Loucy (cell line): ENCODE measurements at regions not wholly inside any gene's neighbourhood (a gene's known extent, or its start where the extent isn't known, plus 50 kb on each side); places are given as distances from the start of the nearest gene placed in this dataset.
A peak's percentile ranks its signal among the peaks of the same experiment; 100 is the strongest.

Source experiments
- H2AFZ ChIP-seq: fragments of 200-600 bp; sonication (generic); 2 replicates; pipeline ENCODE4 v1.6.0; 2016; ENCODE audit warnings: antibody characterized with exemption, mild to moderate bottlenecking, low read length, moderate library complexity
- H3F3A ChIP-seq: fragments of 200-600 bp; 2 replicates; pipeline ENCODE4 v1.6.0; 2016; ENCODE audit warnings: antibody characterized with exemption, low read depth, mild to moderate bottlenecking
- H3K27me3 ChIP-seq: fragments of 200-600 bp; sonication (generic); 2 replicates; pipeline ENCODE4 v1.6.1; 2014; ENCODE audit warnings: low read length, mild to moderate bottlenecking; ENCODE audit not compliant: insufficient read depth, poor library complexity, severe bottlenecking
- H3K36me3 ChIP-seq: fragments of 200-600 bp; sonication (generic); 2 replicates; pipeline ENCODE4 v1.6.1; 2016; ENCODE audit warnings: low read length; ENCODE audit not compliant: insufficient read depth
- H3K4me1 ChIP-seq: fragments of 200-600 bp; sonication (generic); 2 replicates; pipeline ENCODE4 v1.5.1; 2014; ENCODE audit warnings: low read length, mild to moderate bottlenecking; ENCODE audit not compliant: insufficient read depth, poor library complexity, severe bottlenecking
- H3K4me2 ChIP-seq: fragments of 200-600 bp; sonication (generic); 2 replicates; pipeline ENCODE4 v1.6.0; 2014; ENCODE audit warnings: antibody characterized with exemption, low read length, low read depth, mild to moderate bottlenecking; ENCODE audit not compliant: poor library complexity, severe bottlenecking
- H3K4me3 ChIP-seq: fragments of 200-600 bp; sonication (generic); 2 replicates; pipeline ENCODE4 v1.5.1; 2014; ENCODE audit warnings: low read length, mild to moderate bottlenecking, mixed read lengths; ENCODE audit not compliant: poor library complexity, severe bottlenecking
- H3K79me2 ChIP-seq: fragments of 200-600 bp; sonication (generic); 2 replicates; pipeline ENCODE4 v1.6.1; 2014; ENCODE audit warnings: low read length; ENCODE audit not compliant: insufficient read depth
- H3K9ac ChIP-seq: fragments of 200-600 bp; sonication (generic); 2 replicates; pipeline ENCODE4 v1.6.0; 2014; ENCODE audit warnings: mild to moderate bottlenecking, low read depth, low read length, moderate library complexity; ENCODE audit not compliant: poor library complexity, severe bottlenecking
- H3K9me2 ChIP-seq: fragments of 200-600 bp; sonication (generic); replicated peaks from 2 replicates; pipeline ENCODE4 v1.6.1; 2016; ENCODE audit warnings: low read depth, low read length, mixed read lengths
- H3K9me3 ChIP-seq: fragments of 200-600 bp; sonication (generic); 2 replicates; pipeline ENCODE4 v1.6.1; 2014; ENCODE audit warnings: mild to moderate bottlenecking, antibody characterized with exemption, low read length, low read depth; ENCODE audit not compliant: insufficient read depth
- H4K20me1 ChIP-seq: fragments of 200-600 bp; sonication (generic); 2 replicates; pipeline ENCODE4 v1.6.0; 2014; ENCODE audit warnings: antibody characterized with exemption, low read length, mild to moderate bottlenecking; ENCODE audit not compliant: insufficient read depth, poor library complexity, severe bottlenecking
- CTCF ChIP-seq: fragments of 200-600 bp; sonication (generic); conservative IDR thresholded peaks from 2 replicates; pipeline ENCODE4 v1.5.1; 2014; ENCODE audit warnings: mild to moderate bottlenecking, antibody characterized with exemption, low read length
- EZH2phosphoT487 ChIP-seq: fragments of 200-600 bp; IDR thresholded peaks from 2 replicates; pipeline ENCODE4 v1.6.1; 2018; ENCODE audit warnings: antibody characterized with exemption, mild to moderate bottlenecking, moderate library complexity, borderline replicate concordance

- TF ChIP-seq CTCF (no peak), EZH2phosphoT487 (no peak)
- no peaks in the 10 kb centered on the region for H3K9me3 ChIP-seq
Observed at GRCh38 chr11:91840640-91841240, 383.9 kb upstream of the FAT3 start.

GRCh38 chr11:91837411-91838330 lies 386.9 kb upstream of the FAT3 start:
- H3K36me3 ChIP-seq, result no peaks in the 10 kb centered on the region
- H3K4me1 ChIP-seq, result peaks cover 12% of the 10 kb centered on the region
- H3K9ac ChIP-seq, result no peak overlapping the region
- no peak for TF ChIP-seq CTCF
- TF ChIP-seq EZH2phosphoT487, result no peak
- no peaks in the 10 kb centered on the region for H3K27me3 ChIP-seq
- no peaks in the 10 kb centered on the region for H3K9me2 ChIP-seq
- H2AFZ ChIP-seq, result peak overlapping the region; percentile 57
- no peak overlapping the region for H3K4me2 ChIP-seq
- no peaks in the 10 kb centered on the region for H3F3A ChIP-seq
- H3K79me2 ChIP-seq, result no peaks in the 10 kb centered on the region
- no peaks in the 10 kb centered on the region for H3K9me3 ChIP-seq
- no peak overlapping the region for H3K4me3 ChIP-seq
- no peaks in the 10 kb centered on the region for H4K20me1 ChIP-seq

More at GRCh38 chr11:91840640-91841240, 383.9 kb upstream of the FAT3 start:
- Histone ChIP-seq H4K20me1 (no peaks in the 10 kb centered on the region), H3K4me1 (peaks cover 12% of the 10 kb centered on the region), H3K36me3 (no peaks in the 10 kb centered on the region), H3K79me2 (no peaks in the 10 kb centered on the region), H3K4me3 (no peak overlapping the region), H2AFZ (no peak overlapping the region), H3K9me2 (no peaks in the 10 kb centered on the region), H3K4me2 (no peak overlapping the region), H3K9ac (no peak overlapping the region), H3K27me3 (no peaks in the 10 kb centered on the region), H3F3A (no peaks in the 10 kb centered on the region)

GRCh38 chr11:91835051-91835560 lies 389.5 kb upstream of the FAT3 start:
- no peaks in the 10 kb centered on the region for H4K20me1 ChIP-seq
- peaks cover 8% of the 10 kb centered on the region for H3K4me1 ChIP-seq

More at GRCh38 chr11:91835051-91835560, 389.5 kb upstream of the FAT3 start:
- Histone ChIP-seq H3K79me2 (no peaks in the 10 kb centered on the region), H3K9me2 (no peaks in the 10 kb centered on the region), H2AFZ (no peak overlapping the region), H3K36me3 (no peaks in the 10 kb centered on the region), H3K9me3 (no peaks in the 10 kb centered on the region), H3K27me3 (no peaks in the 10 kb centered on the region), H3K4me3 (no peak overlapping the region), H3K9ac (no peak overlapping the region), H3K4me2 (no peak overlapping the region), H3F3A (no peaks in the 10 kb centered on the region)
- TF ChIP-seq EZH2phosphoT487 (no peak), CTCF (no peak)
